ENCODE measurements at regions not wholly inside any gene's neighbourhood (a gene's known extent, or its start where the extent isn't known, plus 50 kb on each side); places are given as distances from the start of the nearest gene placed in this dataset.

- no peaks in the 10 kb centered on the region for H4K20me1 ChIP-seq (ENCODE audit: control insufficient read depth, insufficient read depth)
- ATAC-seq: no peak
- H3K9me3 ChIP-seq (replicated peaks; ENCODE audit: control insufficient read depth, insufficient read depth, low read length): no peaks in the 10 kb centered on the region; the same call in 2 of the 3 replicates
- no peak for FAIRE-seq
- in situ Hi-C loops (cut with MboI): no loop called here
- intact Hi-C loops (cut with micrococcal nuclease; ENCODE audit: unreplicated experiment): no loop called here
- CTCF ChIA-PET: interaction anchor here (1.6 kb wide), 1 partner anchor 18 kb away, joined by 6 read pairs; no protein-coding TSS in a partner anchor
- H3K27ac ChIP-seq (ENCODE audit: control insufficient read depth, insufficient read depth): no peak overlapping the region
- H2AFZ ChIP-seq (ENCODE audit: control insufficient read depth, low read depth, low read length): no peak overlapping the region
- POLR2A ChIA-PET: no interaction called here
- SMC1A ChIA-PET (ENCODE audit: uncharacterized antibody, unreplicated experiment): no interaction called here
- no peak overlapping the region for H3K9ac ChIP-seq (ENCODE audit: control insufficient read depth, insufficient read depth, low read length)
- TF ChIP-seq RAD21 (IDR thresholded peaks at IDR 0.05; ENCODE audit: insufficient read depth, low read depth, low read length) (no peak), IKZF1 (conservative IDR thresholded peaks at IDR 0.05) (no peak), GATAD2B (conservative IDR thresholded peaks at IDR 0.05; ENCODE audit: low read depth) (no peak), ZNF592 (IDR thresholded peaks at IDR 0.05) (no peak), EGR1 (IDR thresholded peaks at IDR 0.05; ENCODE audit: borderline replicate concordance in 1 of 2, low read depth in 2 of 2, low read length in 2 of 2) (no peak), EP300 (IDR thresholded peaks at IDR 0.05; ENCODE audit: borderline replicate concordance in 1 of 2, control insufficient read depth in 1 of 2, low read depth in 2 of 2, low read length in 2 of 2) (no peak), WRNIP1 (IDR thresholded peaks at IDR 0.05; ENCODE audit: borderline replicate concordance, low read depth, low read length) (no peak)
- no peak for DNase-seq (ENCODE audit: low read depth, low spot score)
- WGBS (ENCODE audit: insufficient coverage, insufficient replicate concordance, low lambda C conversion rate, missing lambda C conversion rate): 29% methylated on average over 3 of the region's 3 CpGs
- no peaks in the 10 kb centered on the region for H3K79me2 ChIP-seq (ENCODE audit: control insufficient read depth, insufficient read depth, low read length)
- no peaks in the 10 kb centered on the region for H3K36me3 ChIP-seq (ENCODE audit: control insufficient read depth in 2 of 2, insufficient read depth in 2 of 2, low read length in 1 of 2)
- no TSS peak for BruUV-seq (replicated peaks)
- RAD21 ChIA-PET (ENCODE audit: unreplicated experiment): interaction anchor here (0.6 kb wide), 1 partner anchor 343 kb away, joined by 3 read pairs; no protein-coding TSS in a partner anchor
- no peak overlapping the region for H3K4me2 ChIP-seq (ENCODE audit: control insufficient read depth, insufficient read depth)
- H3K27me3 ChIP-seq (replicated peaks in 1 of 2; ENCODE audit: control insufficient read depth in 2 of 2, insufficient read depth in 2 of 2, low read length in 1 of 2): peaks cover 0 to 14% of the 10 kb centered on the region in 2 experiments; a peak in 1 of 4 replicates
- H3K4me1 ChIP-seq (ENCODE audit: control insufficient read depth, insufficient read depth, low read length): no peaks in the 10 kb centered on the region
- no peak overlapping the region for H3K4me3 ChIP-seq
Observed at GRCh38 chr1:112335351-112335750, 60.7 kb upstream of the CTTNBP2NL start.

Measured in GM12878 (cell line).